ENCODE measurements at regions not wholly inside any gene's neighbourhood (a gene's known extent, or its start where the extent isn't known, plus 50 kb on each side); places are given as distances from the start of the nearest gene placed in this dataset.
A peak's percentile ranks its signal among the peaks of the same experiment; 100 is the strongest.

- Histone ChIP-seq H3K4me1 (ENCODE audit: control insufficient read depth in 5 of 5, insufficient read depth in 5 of 5, low read length in 5 of 5) (no peaks in the 10 kb centered on the region), H3K9me3 (ENCODE audit: control insufficient read depth in 4 of 4, insufficient read depth in 3 of 4, low read length in 3 of 4) (no peaks in the 10 kb centered on the region), H3K36me3 (ENCODE audit: control insufficient read depth in 4 of 4, insufficient read depth in 4 of 4, low read length in 4 of 4) (no peaks in the 10 kb centered on the region), H3K4me3 (no peak overlapping the region), H3K27me3 (ENCODE audit: control insufficient read depth in 3 of 3, insufficient read depth in 3 of 3, low read length in 2 of 3) (no peaks in the 10 kb centered on the region), H3K9ac (ENCODE audit: insufficient read depth in 1 of 2, low read length in 2 of 2) (no peak overlapping the region), H3K27ac (ENCODE audit: low read depth in 1 of 2, low read length in 1 of 2) (no peak overlapping the region)
- DNase-seq (peak in 1 of 3 donors; percentile 8), ATAC-seq (ENCODE audit: insufficient read depth, low FRiP score) (no peak)
- 78 to 79% methylated on average over 10 of the region's 10 CpGs for WGBS, 2 donors
- no peak for TF ChIP-seq CTCF (IDR thresholded peaks at IDR 0.05; ENCODE audit: control extremely low read depth, extremely low read depth)
Observed at GRCh38 chr16:73775841-73776388, 520.7 kb upstream of the PSMD7 start.

GRCh38 chr16:73771196-73772064 lies 525.2 kb upstream of the PSMD7 start:
- 88% methylated on average over 4 of the region's 4 CpGs for WGBS, 2 donors
- no peaks in the 10 kb centered on the region for H3K4me1 ChIP-seq (ENCODE audit: control insufficient read depth in 5 of 5, insufficient read depth in 5 of 5, low read length in 5 of 5)
- H3K4me3 ChIP-seq = no peak overlapping the region
- no peaks in the 10 kb centered on the region for H3K27me3 ChIP-seq (ENCODE audit: control insufficient read depth in 3 of 3, insufficient read depth in 3 of 3, low read length in 2 of 3)
- no peaks in the 10 kb centered on the region for H3K9me3 ChIP-seq (ENCODE audit: control insufficient read depth in 4 of 4, insufficient read depth in 3 of 4, low read length in 3 of 4)
- ATAC-seq (ENCODE audit: insufficient read depth, low FRiP score) = no peak
- no peak for TF ChIP-seq CTCF (IDR thresholded peaks at IDR 0.05; ENCODE audit: control extremely low read depth, extremely low read depth)
- no peak for DNase-seq
- no peak overlapping the region for H3K9ac ChIP-seq (ENCODE audit: insufficient read depth in 1 of 2, low read length in 2 of 2)
- no peak overlapping the region for H3K27ac ChIP-seq (ENCODE audit: low read depth in 1 of 2, low read length in 1 of 2)
- H3K36me3 ChIP-seq (ENCODE audit: control insufficient read depth in 4 of 4, insufficient read depth in 4 of 4, low read length in 4 of 4) = no peaks in the 10 kb centered on the region

- DNase-seq (peak in 2 of 3 donors; percentile 4 to 8), ATAC-seq (ENCODE audit: insufficient read depth, low FRiP score) (no peak)
- H3K36me3 ChIP-seq (ENCODE audit: control insufficient read depth in 4 of 4, insufficient read depth in 4 of 4, low read length in 4 of 4) = no peaks in the 10 kb centered on the region
- H3K27me3 ChIP-seq (ENCODE audit: control insufficient read depth in 3 of 3, insufficient read depth in 3 of 3, low read length in 2 of 3) = no peaks in the 10 kb centered on the region
- 57 to 73% methylated on average over 3 of the region's 3 CpGs for WGBS, 2 donors
- no peaks in the 10 kb centered on the region for H3K4me1 ChIP-seq (ENCODE audit: control insufficient read depth in 5 of 5, insufficient read depth in 5 of 5, low read length in 5 of 5)
- H3K9me3 ChIP-seq (ENCODE audit: control insufficient read depth in 4 of 4, insufficient read depth in 3 of 4, low read length in 3 of 4) = no peaks in the 10 kb centered on the region
- TF ChIP-seq CTCF (IDR thresholded peaks at IDR 0.05; ENCODE audit: control extremely low read depth, extremely low read depth) = no peak
- no peak overlapping the region for H3K9ac ChIP-seq (ENCODE audit: insufficient read depth in 1 of 2, low read length in 2 of 2)
- H3K4me3 ChIP-seq = no peak overlapping the region
- no peak overlapping the region for H3K27ac ChIP-seq (ENCODE audit: low read depth in 1 of 2, low read length in 1 of 2)
Observed at GRCh38 chr16:73768786-73769203, 527.8 kb upstream of the PSMD7 start.

Data from lung (tissue), 11 donors.